ENCODE measurements at regions not wholly inside any gene's neighbourhood (a gene's known extent, or its start where the extent isn't known, plus 50 kb on each side); places are given as distances from the start of the nearest gene placed in this dataset.

DNA sequence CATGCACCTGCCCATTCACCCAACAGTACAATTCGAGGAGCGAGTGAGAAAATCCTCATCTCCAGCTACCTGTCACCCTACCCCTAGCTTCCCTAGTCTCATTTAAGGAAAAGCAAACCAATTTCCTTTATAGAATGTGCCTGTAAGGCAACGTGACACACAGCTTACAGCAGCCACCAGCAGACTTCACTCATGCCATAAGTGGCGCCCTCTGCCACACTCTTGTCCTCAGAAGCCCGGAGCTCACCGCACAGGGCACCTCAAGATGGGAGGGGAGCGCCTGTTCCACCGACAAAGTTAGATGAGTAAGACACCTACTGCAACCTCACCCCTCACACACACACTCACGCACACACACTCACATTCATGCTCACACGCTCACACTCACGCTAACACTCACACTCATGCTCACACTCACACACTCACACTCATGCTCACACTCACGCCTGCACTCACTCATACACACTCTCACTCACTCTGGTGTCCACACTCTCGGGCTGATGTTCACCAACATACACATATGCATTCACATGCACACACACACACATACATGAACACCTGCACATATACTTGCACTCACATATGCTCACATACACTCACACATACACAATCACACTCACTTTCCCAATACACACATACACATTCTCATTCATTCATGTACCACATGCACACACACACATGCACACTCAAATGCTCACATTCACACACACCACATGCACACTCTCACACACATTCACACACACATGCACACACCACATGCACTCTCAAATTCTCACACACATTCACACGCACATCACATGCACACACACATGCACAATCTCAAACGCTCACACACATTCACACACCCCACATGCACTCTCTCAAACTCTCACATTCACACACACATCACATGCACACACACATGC lies 170.7 kb downstream of the PSMG1 start:
- no peaks in the 10 kb centered on the region for H3K9me3 Mint-ChIP-seq
- H3K4me1 Mint-ChIP-seq (ENCODE audit: low read depth in 2 of 2), result no peaks in the 10 kb centered on the region
- H3K36me3 Mint-ChIP-seq (ENCODE audit: insufficient read depth), result no peaks in the 10 kb centered on the region
- ATAC-seq (replicated peaks) (no peak), DNase-seq (no peak)
- peaks cover 13 to 20% of the 10 kb centered on the region in 2 donors for H3K27me3 Mint-ChIP-seq
- H3K4me3 Mint-ChIP-seq, result no peak overlapping the region
- no peak overlapping the region for H3K27ac Mint-ChIP-seq

DNA sequence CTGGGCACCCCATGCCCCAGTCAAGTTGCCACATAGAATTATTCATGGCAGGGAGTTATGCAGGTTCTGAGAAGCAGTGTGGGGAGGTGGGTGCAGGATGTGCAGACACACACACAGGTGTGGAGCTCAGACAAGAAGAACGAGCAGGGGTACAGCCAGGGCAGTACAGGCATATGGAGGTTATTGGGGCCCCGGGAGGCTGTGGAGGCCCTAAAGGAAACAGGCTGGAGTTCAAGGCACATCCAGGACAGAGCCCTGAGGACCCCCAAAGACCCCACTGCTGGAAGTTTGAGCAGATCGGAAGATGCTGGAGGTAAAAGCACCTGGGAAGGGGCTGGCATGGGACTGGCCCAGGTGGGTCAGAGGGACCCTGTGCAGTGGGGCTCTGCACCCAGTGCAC lies 171.3 kb downstream of the PSMG1 start:
- no peaks in the 10 kb centered on the region for H3K36me3 Mint-ChIP-seq (ENCODE audit: insufficient read depth)
- DNase-seq (no peak), ATAC-seq (replicated peaks) (no peak)
- H3K27ac Mint-ChIP-seq, result no peak overlapping the region
- peaks cover 20% of the 10 kb centered on the region in 2 donors for H3K27me3 Mint-ChIP-seq
- no peaks in the 10 kb centered on the region for H3K4me1 Mint-ChIP-seq (ENCODE audit: low read depth in 2 of 2)
- H3K9me3 Mint-ChIP-seq, result no peaks in the 10 kb centered on the region
- no peak overlapping the region for H3K4me3 Mint-ChIP-seq

DNA sequence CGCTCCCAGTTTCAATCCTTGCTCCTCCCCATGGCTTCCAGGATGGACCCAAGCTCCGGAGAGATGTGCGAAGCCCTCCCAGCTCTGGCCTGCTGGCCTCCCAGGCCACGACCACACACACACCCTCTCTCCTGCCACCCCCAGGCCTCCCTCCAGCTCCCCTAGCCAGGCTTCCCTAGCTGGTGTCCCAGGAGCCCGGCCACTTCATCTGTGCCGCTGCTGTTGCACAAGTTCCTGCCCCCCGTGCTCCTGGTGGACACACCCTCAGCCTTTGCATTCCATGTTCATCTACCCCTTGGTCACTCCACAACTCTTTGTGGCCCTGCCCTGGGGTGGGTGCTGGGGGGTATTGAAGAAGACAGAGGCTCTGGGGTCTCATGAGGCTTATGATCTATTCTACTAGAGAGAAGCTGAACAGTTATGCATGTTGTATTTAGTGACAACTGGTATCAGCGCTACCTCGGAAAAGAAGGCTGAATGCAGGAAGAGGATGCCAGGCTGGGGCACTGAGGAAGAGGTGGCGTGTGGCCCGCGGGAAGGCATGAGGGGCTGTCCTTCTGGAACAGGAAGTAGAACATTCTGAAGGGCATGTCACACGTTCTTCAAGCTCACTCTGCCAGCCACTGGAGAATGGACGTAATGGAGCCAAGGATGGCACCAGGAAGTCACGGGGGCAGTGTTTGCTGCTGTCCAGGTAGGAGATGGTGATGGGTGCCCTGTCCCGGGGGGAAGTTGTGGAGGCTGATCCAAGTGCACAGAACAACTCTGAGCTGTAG lies 172.4 kb downstream of the PSMG1 start:
- H3K9me3 Mint-ChIP-seq, result no peaks in the 10 kb centered on the region
- H3K27me3 Mint-ChIP-seq, result peaks cover 26 to 30% of the 10 kb centered on the region in 2 donors
- no peak for DNase-seq
- H3K4me1 Mint-ChIP-seq (ENCODE audit: low read depth in 2 of 2), result no peaks in the 10 kb centered on the region
- H3K36me3 Mint-ChIP-seq (ENCODE audit: insufficient read depth), result no peaks in the 10 kb centered on the region
- no peak overlapping the region for H3K4me3 Mint-ChIP-seq
- H3K27ac Mint-ChIP-seq, result no peak overlapping the region
- no peak for ATAC-seq (replicated peaks)

GRCh38 chr21:39009587-39010225 lies 173.5 kb downstream of the PSMG1 start:
- no peak overlapping the region for H3K27ac Mint-ChIP-seq
- H3K4me1 Mint-ChIP-seq (ENCODE audit: low read depth in 2 of 2), result peaks cover 1 to 2% of the 10 kb centered on the region in 2 donors
- H3K9me3 Mint-ChIP-seq, result no peaks in the 10 kb centered on the region
- no peak overlapping the region for H3K4me3 Mint-ChIP-seq
- peaks cover 19 to 34% of the 10 kb centered on the region in 2 donors for H3K27me3 Mint-ChIP-seq
- no peak for DNase-seq
- H3K36me3 Mint-ChIP-seq (ENCODE audit: insufficient read depth), result no peaks in the 10 kb centered on the region
- ATAC-seq (replicated peaks), result no peak

DNA sequence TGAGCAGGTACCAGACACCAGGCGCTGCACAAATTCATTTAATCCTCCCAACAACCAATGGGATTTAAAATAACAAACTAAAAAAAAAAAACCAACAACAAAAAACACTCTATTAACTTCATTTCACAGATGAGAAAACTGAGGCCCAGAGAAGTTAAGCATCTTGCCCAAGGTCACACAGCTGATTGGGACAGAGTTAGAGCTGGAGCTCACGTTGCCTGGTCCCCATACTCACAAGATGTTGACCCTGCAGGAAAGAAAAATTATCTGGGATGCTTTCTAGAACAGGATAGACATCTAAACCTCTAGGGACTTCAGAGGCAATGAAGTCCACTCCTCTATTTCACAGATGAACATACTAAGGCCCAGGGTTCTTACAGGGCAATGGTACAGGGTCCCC lies 175.3 kb downstream of the PSMG1 start:
- ATAC-seq (replicated peaks) (no peak), DNase-seq (no peak)
- Mint-ChIP-seq H3K4me3 (no peak overlapping the region), H3K27ac (no peak overlapping the region), H3K36me3 (ENCODE audit: insufficient read depth) (no peaks in the 10 kb centered on the region), H3K4me1 (ENCODE audit: low read depth in 2 of 2) (peaks cover 1 to 4% of the 10 kb centered on the region in 2 donors), H3K9me3 (no peaks in the 10 kb centered on the region), H3K27me3 (peaks cover 19 to 34% of the 10 kb centered on the region in 2 donors)

GRCh38 chr21:39007532-39007931 lies 175.7 kb downstream of the PSMG1 start:
- DNase-seq, result no peak
- no peak overlapping the region for H3K27ac Mint-ChIP-seq
- H3K4me1 Mint-ChIP-seq (ENCODE audit: low read depth in 2 of 2), result peaks cover 1 to 4% of the 10 kb centered on the region in 2 donors
- peaks cover 19 to 34% of the 10 kb centered on the region in 2 donors for H3K27me3 Mint-ChIP-seq
- no peaks in the 10 kb centered on the region for H3K9me3 Mint-ChIP-seq
- ATAC-seq (replicated peaks), result no peak
- no peak overlapping the region for H3K4me3 Mint-ChIP-seq
- no peaks in the 10 kb centered on the region for H3K36me3 Mint-ChIP-seq (ENCODE audit: insufficient read depth)

DNA sequence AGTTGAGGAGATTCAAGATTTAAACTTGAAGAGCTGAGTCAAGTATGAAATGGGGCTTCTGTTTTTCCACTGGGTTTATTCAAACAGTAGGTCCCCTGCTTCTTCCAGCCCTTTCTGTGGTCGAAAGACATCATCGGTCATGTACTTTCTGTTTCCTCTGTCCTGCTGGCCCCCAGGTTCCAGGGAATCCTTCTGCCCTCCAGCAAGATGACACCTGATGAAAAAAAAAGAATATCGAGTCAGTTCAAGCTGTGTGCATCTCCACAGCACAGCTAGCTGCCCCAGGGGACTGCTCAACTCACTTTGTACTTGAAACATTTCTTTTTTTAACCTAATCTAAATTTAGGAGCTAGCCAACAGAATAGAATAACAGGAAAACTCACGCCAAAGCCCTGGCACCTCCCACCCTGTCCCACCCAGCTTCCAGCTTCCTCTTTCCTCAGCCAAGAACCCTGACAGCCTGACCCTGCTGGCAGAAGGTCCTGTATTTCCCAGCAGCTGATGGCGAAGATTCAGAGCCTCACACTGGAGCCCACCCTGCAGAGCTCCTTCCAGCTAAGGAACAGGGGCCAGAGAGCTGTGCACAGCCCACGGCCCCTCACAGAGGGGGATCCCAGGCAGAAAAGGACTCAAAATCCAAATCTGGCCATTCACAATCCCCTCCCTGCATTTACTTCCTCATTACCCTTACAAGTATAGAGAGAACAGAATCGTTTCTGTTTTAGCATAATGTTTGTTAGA lies 176.5 kb downstream of the PSMG1 start:
- Mint-ChIP-seq H3K4me1 (ENCODE audit: low read depth in 2 of 2) (peaks cover 1 to 4% of the 10 kb centered on the region in 2 donors), H3K27ac (no peak overlapping the region), H3K36me3 (ENCODE audit: insufficient read depth) (peaks cover 3% of the 10 kb centered on the region), H3K27me3 (peaks cover 25 to 41% of the 10 kb centered on the region in 2 donors), H3K9me3 (no peaks in the 10 kb centered on the region), H3K4me3 (no peak overlapping the region)
- DNase-seq, result no peak
- ATAC-seq (replicated peaks), result no peak

DNA sequence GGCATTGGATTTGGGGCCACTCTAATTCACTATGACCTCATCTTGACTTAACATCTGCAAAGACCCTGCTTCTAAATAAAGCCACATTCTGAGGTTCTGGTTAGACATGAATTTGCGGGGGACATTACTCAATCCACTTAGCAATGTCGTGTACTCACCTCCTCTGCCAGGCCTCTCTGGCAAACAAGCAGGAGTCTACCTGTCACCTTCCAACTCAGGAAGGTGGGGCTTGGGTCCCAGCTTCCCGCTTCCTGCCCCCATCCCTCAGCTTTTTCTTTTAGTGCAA lies 177.8 kb downstream of the PSMG1 start:
- Mint-ChIP-seq H3K27me3 (peaks cover 29 to 44% of the 10 kb centered on the region in 2 donors), H3K4me3 (no peak overlapping the region), H3K9me3 (no peaks in the 10 kb centered on the region), H3K27ac (no peak overlapping the region), H3K4me1 (ENCODE audit: low read depth in 2 of 2) (peaks cover 1 to 4% of the 10 kb centered on the region in 2 donors), H3K36me3 (ENCODE audit: insufficient read depth) (peaks cover 3% of the 10 kb centered on the region)
- no peak for ATAC-seq (replicated peaks)
- no peak for DNase-seq

- DNase-seq, result no peak
- Mint-ChIP-seq H3K36me3 (ENCODE audit: insufficient read depth) (peaks cover 3% of the 10 kb centered on the region), H3K4me1 (ENCODE audit: low read depth in 2 of 2) (peaks cover 1 to 4% of the 10 kb centered on the region in 2 donors), H3K27me3 (peaks cover 35 to 49% of the 10 kb centered on the region in 2 donors), H3K27ac (peak overlapping the region in 1 of 2 donors; percentile 90), H3K4me3 (no peak overlapping the region), H3K9me3 (no peaks in the 10 kb centered on the region)
- ATAC-seq (replicated peaks), result no peak
These were observed 178.4 kb downstream of the PSMG1 start for GRCh38 chr21:39004634-39005501.

DNA sequence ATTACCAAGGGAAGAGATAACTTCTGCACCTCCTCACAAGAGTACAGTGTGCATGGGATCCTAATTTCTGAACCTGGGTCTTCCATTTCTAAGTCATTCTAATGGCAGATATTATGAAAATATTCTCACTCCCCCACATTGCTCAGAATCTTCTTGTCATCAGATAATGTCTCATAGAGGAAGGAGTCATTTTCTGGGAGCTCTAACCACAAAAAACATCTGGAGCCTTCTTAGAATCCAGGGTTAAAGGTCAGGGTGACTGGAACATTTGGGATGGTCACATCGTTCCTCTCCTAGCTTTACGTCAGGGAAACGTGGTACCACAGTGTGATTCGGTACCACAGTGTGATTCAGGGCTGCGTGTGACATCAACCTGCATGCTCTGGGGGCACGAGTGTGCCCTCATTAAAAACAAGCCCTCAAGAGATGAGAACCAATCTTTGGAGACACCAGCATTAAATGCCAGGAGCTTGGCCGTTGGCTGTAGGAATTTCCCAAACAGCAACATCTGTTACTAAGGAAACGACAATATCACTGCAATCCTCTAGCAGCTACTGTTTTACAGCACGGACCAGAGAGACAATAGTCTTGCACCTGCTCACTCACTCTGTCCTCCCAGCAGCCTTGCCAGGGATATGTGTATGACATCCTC lies 179.1 kb downstream of the PSMG1 start:
- H3K4me3 Mint-ChIP-seq, result no peak overlapping the region
- H3K9me3 Mint-ChIP-seq, result no peaks in the 10 kb centered on the region
- no peak overlapping the region for H3K27ac Mint-ChIP-seq
- peaks cover 3% of the 10 kb centered on the region for H3K36me3 Mint-ChIP-seq (ENCODE audit: insufficient read depth)
- peaks cover 1 to 4% of the 10 kb centered on the region in 2 donors for H3K4me1 Mint-ChIP-seq (ENCODE audit: low read depth in 2 of 2)
- H3K27me3 Mint-ChIP-seq, result peaks cover 39 to 55% of the 10 kb centered on the region in 2 donors
- ATAC-seq (replicated peaks) (no peak), DNase-seq (no peak)

DNA sequence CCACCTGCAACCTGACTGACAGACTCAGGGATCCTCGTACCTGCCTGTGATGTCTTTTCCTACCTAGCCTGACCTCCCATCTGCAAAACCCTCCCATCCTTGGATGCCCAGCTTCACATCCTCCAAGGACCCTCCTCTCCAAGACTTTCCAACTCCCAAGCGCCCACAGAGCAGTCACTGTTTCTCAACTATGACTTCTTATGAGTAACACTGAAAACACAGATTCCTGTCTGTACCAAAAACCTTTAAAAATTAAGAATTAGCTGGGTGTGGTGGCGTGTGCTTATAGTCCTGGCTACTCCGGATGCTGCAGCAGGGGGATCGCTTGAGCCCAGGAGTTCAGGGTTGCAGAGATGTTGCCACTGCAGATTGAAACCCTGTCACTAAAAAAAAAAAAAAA lies 181.9 kb downstream of the PSMG1 start:
- Mint-ChIP-seq H3K4me1 (ENCODE audit: low read depth in 2 of 2) (peaks cover 1 to 4% of the 10 kb centered on the region in 2 donors), H3K27me3 (peaks cover 43 to 47% of the 10 kb centered on the region in 2 donors), H3K4me3 (no peak overlapping the region), H3K36me3 (ENCODE audit: insufficient read depth) (peaks cover 3% of the 10 kb centered on the region), H3K27ac (no peak overlapping the region), H3K9me3 (no peaks in the 10 kb centered on the region)
- no peak for ATAC-seq (replicated peaks)
- no peak for DNase-seq

DNA sequence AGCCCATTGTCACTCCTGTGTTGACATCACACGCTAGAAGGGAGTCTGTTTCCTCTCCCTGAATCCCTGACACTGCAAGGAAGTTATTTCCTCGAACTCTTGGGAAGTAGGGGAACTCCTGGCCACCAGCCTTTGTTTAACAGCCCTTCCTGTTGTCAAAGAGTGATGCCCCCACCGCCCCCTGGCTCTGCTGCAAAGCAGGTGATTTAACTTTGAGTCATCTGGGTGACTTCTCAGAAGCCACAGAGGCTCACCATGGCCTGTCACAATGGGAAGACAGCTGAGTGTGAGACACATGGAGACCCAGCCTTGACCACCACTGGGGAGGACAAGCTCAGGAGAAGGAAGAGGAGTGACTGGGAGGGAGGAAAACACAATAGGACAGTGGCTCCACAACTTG lies 182.8 kb downstream of the PSMG1 start:
- H3K9me3 Mint-ChIP-seq, result no peaks in the 10 kb centered on the region
- peaks cover 3% of the 10 kb centered on the region for H3K36me3 Mint-ChIP-seq (ENCODE audit: insufficient read depth)
- H3K4me3 Mint-ChIP-seq, result no peak overlapping the region
- H3K27me3 Mint-ChIP-seq, result peaks cover 43 to 47% of the 10 kb centered on the region in 2 donors
- peaks cover 1 to 4% of the 10 kb centered on the region in 2 donors for H3K4me1 Mint-ChIP-seq (ENCODE audit: low read depth in 2 of 2)
- no peak overlapping the region for H3K27ac Mint-ChIP-seq
- DNase-seq (no peak), ATAC-seq (replicated peaks) (no peak)
